ENCODE measurements at regions not wholly inside any gene's neighbourhood (a gene's known extent, or its start where the extent isn't known, plus 50 kb on each side); places are given as distances from the start of the nearest gene placed in this dataset.
A peak's percentile ranks its signal among the peaks of the same experiment; 100 is the strongest.

GRCh38 chr2:138205281-138205680 is 241.0 kb downstream of the HNMT start:
- no peak for DNase-seq (ENCODE audit: low read depth)
- Histone ChIP-seq H3K9ac (ENCODE audit: low read length) (no peak overlapping the region), H3K36me3 (ENCODE audit: control insufficient read depth, insufficient read depth, low read length, severe bottlenecking) (no peaks in the 10 kb centered on the region), H3K4me3 (ENCODE audit: low read length) (no peak overlapping the region), H3K4me1 (ENCODE audit: control insufficient read depth, insufficient read depth, low read length) (peaks cover 8% of the 10 kb centered on the region), H3K9me3 (ENCODE audit: control insufficient read depth, low read length) (no peaks in the 10 kb centered on the region), H3K27me3 (replicated peaks; ENCODE audit: control insufficient read depth, insufficient read depth, low read length) (no peaks in the 10 kb centered on the region)

GRCh38 chr2:138207074-138207930 is 243.0 kb downstream of the HNMT start:
- no peaks in the 10 kb centered on the region for H3K27me3 ChIP-seq (replicated peaks; ENCODE audit: control insufficient read depth, insufficient read depth, low read length)
- H3K36me3 ChIP-seq (ENCODE audit: control insufficient read depth, insufficient read depth, low read length, severe bottlenecking): no peaks in the 10 kb centered on the region
- H3K4me3 ChIP-seq (ENCODE audit: low read length): no peak overlapping the region
- H3K9ac ChIP-seq (ENCODE audit: low read length): no peak overlapping the region
- DNase-seq (ENCODE audit: low read depth): no peak
- H3K9me3 ChIP-seq (ENCODE audit: control insufficient read depth, low read length): no peaks in the 10 kb centered on the region
- no peaks in the 10 kb centered on the region for H3K4me1 ChIP-seq (ENCODE audit: control insufficient read depth, insufficient read depth, low read length)

- Histone ChIP-seq H3K27me3 (replicated peaks; ENCODE audit: control insufficient read depth, insufficient read depth, low read length) (no peaks in the 10 kb centered on the region), H3K4me3 (ENCODE audit: low read length) (no peak overlapping the region)
These were observed 244.7 kb downstream of the HNMT start for GRCh38 chr2:138209009-138209408.

GRCh38 chr2:138210487-138210886 is 246.2 kb downstream of the HNMT start:
- no peak overlapping the region for H3K4me3 ChIP-seq (ENCODE audit: low read length)
- H3K9ac ChIP-seq (ENCODE audit: low read length): no peak overlapping the region
- H3K9me3 ChIP-seq (ENCODE audit: control insufficient read depth, low read length): no peaks in the 10 kb centered on the region
- no peaks in the 10 kb centered on the region for H3K27me3 ChIP-seq (replicated peaks; ENCODE audit: control insufficient read depth, insufficient read depth, low read length)
- H3K4me1 ChIP-seq (ENCODE audit: control insufficient read depth, insufficient read depth, low read length): no peaks in the 10 kb centered on the region
- no peak for DNase-seq (ENCODE audit: low read depth)
- no peaks in the 10 kb centered on the region for H3K36me3 ChIP-seq (ENCODE audit: control insufficient read depth, insufficient read depth, low read length, severe bottlenecking)

More at GRCh38 chr2:138209009-138209408, 244.7 kb downstream of the HNMT start:
- DNase-seq (ENCODE audit: low read depth): no peak
- Histone ChIP-seq H3K9ac (ENCODE audit: low read length) (no peak overlapping the region), H3K9me3 (ENCODE audit: control insufficient read depth, low read length) (no peaks in the 10 kb centered on the region), H3K4me1 (ENCODE audit: control insufficient read depth, insufficient read depth, low read length) (no peaks in the 10 kb centered on the region), H3K36me3 (ENCODE audit: control insufficient read depth, insufficient read depth, low read length, severe bottlenecking) (no peaks in the 10 kb centered on the region)

- no peak overlapping the region for H3K4me3 ChIP-seq (ENCODE audit: low read length)
- H3K27me3 ChIP-seq (replicated peaks; ENCODE audit: control insufficient read depth, insufficient read depth, low read length): no peaks in the 10 kb centered on the region
- H3K9me3 ChIP-seq (ENCODE audit: control insufficient read depth, low read length): no peaks in the 10 kb centered on the region
- H3K4me1 ChIP-seq (ENCODE audit: control insufficient read depth, insufficient read depth, low read length): no peaks in the 10 kb centered on the region
- no peak overlapping the region for H3K9ac ChIP-seq (ENCODE audit: low read length)
- no peaks in the 10 kb centered on the region for H3K36me3 ChIP-seq (ENCODE audit: control insufficient read depth, insufficient read depth, low read length, severe bottlenecking)
- DNase-seq (ENCODE audit: low read depth): no peak
These were observed 248.2 kb downstream of the HNMT start for GRCh38 chr2:138212434-138212833.

GRCh38 chr2:138213084-138213483 is 248.8 kb downstream of the HNMT start:
- DNase-seq (ENCODE audit: low read depth): no peak
- no peaks in the 10 kb centered on the region for H3K36me3 ChIP-seq (ENCODE audit: control insufficient read depth, insufficient read depth, low read length, severe bottlenecking)
- H3K27me3 ChIP-seq (replicated peaks; ENCODE audit: control insufficient read depth, insufficient read depth, low read length): no peaks in the 10 kb centered on the region
- H3K9ac ChIP-seq (ENCODE audit: low read length): no peak overlapping the region
- H3K4me3 ChIP-seq (ENCODE audit: low read length): no peak overlapping the region
- H3K4me1 ChIP-seq (ENCODE audit: control insufficient read depth, insufficient read depth, low read length): no peaks in the 10 kb centered on the region
- no peaks in the 10 kb centered on the region for H3K9me3 ChIP-seq (ENCODE audit: control insufficient read depth, low read length)

GRCh38 chr2:138213624-138214023 is 249.4 kb downstream of the HNMT start:
- no peak for DNase-seq (ENCODE audit: low read depth)
- Histone ChIP-seq H3K4me3 (ENCODE audit: low read length) (no peak overlapping the region), H3K4me1 (ENCODE audit: control insufficient read depth, insufficient read depth, low read length) (no peaks in the 10 kb centered on the region), H3K36me3 (ENCODE audit: control insufficient read depth, insufficient read depth, low read length, severe bottlenecking) (no peaks in the 10 kb centered on the region), H3K9ac (ENCODE audit: low read length) (no peak overlapping the region), H3K9me3 (ENCODE audit: control insufficient read depth, low read length) (no peaks in the 10 kb centered on the region), H3K27me3 (replicated peaks; ENCODE audit: control insufficient read depth, insufficient read depth, low read length) (no peaks in the 10 kb centered on the region)

- Histone ChIP-seq H3K4me1 (ENCODE audit: control insufficient read depth, insufficient read depth, low read length) (peaks cover 12% of the 10 kb centered on the region), H3K9me3 (ENCODE audit: control insufficient read depth, low read length) (no peaks in the 10 kb centered on the region), H3K27me3 (replicated peaks; ENCODE audit: control insufficient read depth, insufficient read depth, low read length) (no peaks in the 10 kb centered on the region), H3K9ac (ENCODE audit: low read length) (no peak overlapping the region), H3K4me3 (ENCODE audit: low read length) (no peak overlapping the region), H3K36me3 (ENCODE audit: control insufficient read depth, insufficient read depth, low read length, severe bottlenecking) (no peaks in the 10 kb centered on the region)
- no peak for DNase-seq (ENCODE audit: low read depth)
These were observed 251.7 kb downstream of the HNMT start for GRCh38 chr2:138215958-138216357.

- H3K4me3 ChIP-seq (ENCODE audit: low read length): no peak overlapping the region
- H3K27me3 ChIP-seq (replicated peaks; ENCODE audit: control insufficient read depth, insufficient read depth, low read length): no peaks in the 10 kb centered on the region
- peak overlapping the region; percentile 45 for H3K9ac ChIP-seq (ENCODE audit: low read length)
- H3K9me3 ChIP-seq (ENCODE audit: control insufficient read depth, low read length): no peaks in the 10 kb centered on the region
- H3K36me3 ChIP-seq (ENCODE audit: control insufficient read depth, insufficient read depth, low read length, severe bottlenecking): no peaks in the 10 kb centered on the region
- peak; percentile 19 for DNase-seq (ENCODE audit: low read depth)
- peaks cover 12% of the 10 kb centered on the region for H3K4me1 ChIP-seq (ENCODE audit: control insufficient read depth, insufficient read depth, low read length)
These were observed 253.7 kb downstream of the HNMT start for GRCh38 chr2:138217975-138218374.

- DNase-seq (ENCODE audit: low read depth): no peak
- no peak overlapping the region for H3K9ac ChIP-seq (ENCODE audit: low read length)
These were observed 254.1 kb downstream of the HNMT start for GRCh38 chr2:138218397-138218796.

GRCh38 chr2:138219961-138220360 is 255.7 kb downstream of the HNMT start:
- Histone ChIP-seq H3K9ac (ENCODE audit: low read length) (no peak overlapping the region), H3K36me3 (ENCODE audit: control insufficient read depth, insufficient read depth, low read length, severe bottlenecking) (no peaks in the 10 kb centered on the region), H3K4me3 (ENCODE audit: low read length) (peak overlapping the region; percentile 25), H3K9me3 (ENCODE audit: control insufficient read depth, low read length) (no peaks in the 10 kb centered on the region), H3K27me3 (replicated peaks; ENCODE audit: control insufficient read depth, insufficient read depth, low read length) (no peaks in the 10 kb centered on the region), H3K4me1 (ENCODE audit: control insufficient read depth, insufficient read depth, low read length) (peaks cover 12% of the 10 kb centered on the region)
- no peak for DNase-seq (ENCODE audit: low read depth)

More at GRCh38 chr2:138218397-138218796, 254.1 kb downstream of the HNMT start:
- peaks cover 12% of the 10 kb centered on the region for H3K4me1 ChIP-seq (ENCODE audit: control insufficient read depth, insufficient read depth, low read length)
- no peaks in the 10 kb centered on the region for H3K27me3 ChIP-seq (replicated peaks; ENCODE audit: control insufficient read depth, insufficient read depth, low read length)
- H3K36me3 ChIP-seq (ENCODE audit: control insufficient read depth, insufficient read depth, low read length, severe bottlenecking): no peaks in the 10 kb centered on the region
- no peaks in the 10 kb centered on the region for H3K9me3 ChIP-seq (ENCODE audit: control insufficient read depth, low read length)
- H3K4me3 ChIP-seq (ENCODE audit: low read length): no peak overlapping the region

GRCh38 chr2:138221358-138221757 is 257.1 kb downstream of the HNMT start:
- Histone ChIP-seq H3K36me3 (ENCODE audit: control insufficient read depth, insufficient read depth, low read length, severe bottlenecking) (no peaks in the 10 kb centered on the region), H3K9ac (ENCODE audit: low read length) (no peak overlapping the region), H3K4me1 (ENCODE audit: control insufficient read depth, insufficient read depth, low read length) (peaks cover 12% of the 10 kb centered on the region), H3K9me3 (ENCODE audit: control insufficient read depth, low read length) (no peaks in the 10 kb centered on the region), H3K27me3 (replicated peaks; ENCODE audit: control insufficient read depth, insufficient read depth, low read length) (no peaks in the 10 kb centered on the region), H3K4me3 (ENCODE audit: low read length) (no peak overlapping the region)
- no peak for DNase-seq (ENCODE audit: low read depth)

Measured in adipocyte (in vitro differentiated cells).